ENCODE measurements at regions not wholly inside any gene's neighbourhood (a gene's known extent, or its start where the extent isn't known, plus 50 kb on each side); places are given as distances from the start of the nearest gene placed in this dataset.

DNA sequence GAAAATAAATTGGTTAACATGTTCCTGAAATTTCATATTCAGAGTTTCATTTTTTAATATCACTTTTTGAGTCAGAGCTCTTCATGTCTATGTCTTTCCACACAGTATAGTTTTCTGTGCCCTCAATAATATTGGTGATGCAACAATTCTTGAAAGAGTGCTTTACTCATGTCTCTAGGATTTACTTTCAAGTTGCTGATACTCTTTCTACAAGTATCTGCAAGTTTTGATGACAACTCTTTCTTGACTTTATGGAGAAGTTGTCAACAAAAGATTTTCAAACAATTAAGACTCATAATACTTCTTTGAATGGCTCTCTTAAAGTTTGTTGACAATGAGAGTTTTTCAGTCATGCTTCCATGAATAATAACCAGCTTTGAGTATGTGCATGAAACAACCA is 561.7 kb downstream of the DIAPH3 start:
- DNase-seq: no peak

DNA sequence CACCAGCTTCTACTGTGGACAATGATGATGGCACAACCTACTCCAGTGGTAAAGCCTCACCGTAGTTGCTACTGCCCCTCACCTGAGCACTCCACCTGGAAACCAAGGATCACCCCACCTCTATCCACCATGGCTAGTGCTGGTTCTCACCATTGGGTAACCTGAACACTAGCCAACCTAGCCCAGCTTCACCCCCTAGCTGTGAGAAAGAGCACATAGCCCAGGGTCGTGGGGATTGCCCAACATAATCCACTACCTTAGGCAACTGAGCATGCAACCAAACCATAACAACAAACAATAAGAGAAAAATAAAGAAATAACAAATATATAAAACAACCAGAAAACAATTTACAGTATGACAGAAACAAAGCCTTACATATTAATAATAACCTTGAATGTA is 560.1 kb downstream of the DIAPH3 start:
- no peak for DNase-seq

DNA sequence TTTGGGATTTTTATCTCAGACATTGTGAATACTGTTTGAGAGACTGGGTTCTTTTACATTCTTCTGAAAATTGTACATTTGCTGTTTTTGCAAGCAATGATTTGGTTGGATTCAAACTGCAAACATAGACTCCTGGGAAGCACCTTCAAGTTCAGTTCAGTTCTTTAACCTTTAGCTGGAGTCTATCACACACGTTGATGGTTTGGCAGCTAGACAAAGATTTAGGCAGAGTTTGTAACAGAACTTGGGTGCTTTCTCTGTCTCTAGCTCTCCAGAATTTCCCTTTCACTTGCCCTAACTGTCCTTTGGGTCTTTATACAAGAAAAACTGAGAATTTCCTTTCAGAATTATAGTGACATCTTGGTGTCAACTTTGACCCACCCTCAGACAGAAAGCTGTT is 556.6 kb downstream of the DIAPH3 start:
- no peak for DNase-seq

DNA sequence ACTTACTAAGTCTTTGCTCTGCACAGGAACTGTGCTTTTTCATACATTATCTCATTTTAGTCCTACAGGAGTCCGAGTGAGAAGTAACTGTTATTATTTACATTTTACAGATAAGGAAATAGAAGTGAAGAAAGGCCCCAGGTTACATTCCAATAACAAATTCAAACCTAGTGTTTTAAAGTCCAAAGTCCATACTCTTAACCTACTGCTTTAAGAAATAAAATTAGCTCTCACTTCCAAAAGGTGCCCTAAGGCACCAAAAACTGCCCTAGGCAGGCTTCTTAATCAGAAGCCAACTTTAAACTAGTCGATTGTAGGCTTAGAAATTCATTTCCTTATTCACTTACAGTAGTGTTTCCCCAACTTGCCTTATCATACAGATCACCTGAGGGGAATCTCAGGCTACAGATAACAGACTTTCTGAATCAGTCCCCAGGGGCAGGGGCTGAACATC is 555.9 kb downstream of the DIAPH3 start:
- no peak for DNase-seq

DNA sequence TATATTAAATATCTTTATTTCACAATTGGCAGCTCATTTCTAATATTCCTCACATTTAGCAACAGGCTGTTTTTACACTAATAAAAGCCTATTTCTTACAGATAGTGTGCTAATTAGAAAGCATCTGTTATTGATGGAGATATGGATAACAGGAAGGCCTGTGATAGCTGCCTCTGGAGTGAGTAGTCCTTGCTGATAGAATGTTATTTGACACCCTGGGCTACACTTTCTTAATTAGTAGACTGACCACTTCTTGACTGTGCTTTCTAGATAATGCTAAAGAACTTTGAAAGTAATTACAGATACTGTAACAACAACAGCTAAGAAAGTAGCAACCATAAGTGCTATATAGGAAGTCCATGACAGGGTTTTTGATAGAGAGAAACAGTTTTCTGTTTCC is 554.3 kb downstream of the DIAPH3 start:
- DNase-seq: no peak
